ENCODE measurements at regions not wholly inside any gene's neighbourhood (a gene's known extent, or its start where the extent isn't known, plus 50 kb on each side); places are given as distances from the start of the nearest gene placed in this dataset.

- TF ChIP-seq ZFX (IDR thresholded peaks at IDR 0.05), result no peak
- TF ChIP-seq, protein P1, sequence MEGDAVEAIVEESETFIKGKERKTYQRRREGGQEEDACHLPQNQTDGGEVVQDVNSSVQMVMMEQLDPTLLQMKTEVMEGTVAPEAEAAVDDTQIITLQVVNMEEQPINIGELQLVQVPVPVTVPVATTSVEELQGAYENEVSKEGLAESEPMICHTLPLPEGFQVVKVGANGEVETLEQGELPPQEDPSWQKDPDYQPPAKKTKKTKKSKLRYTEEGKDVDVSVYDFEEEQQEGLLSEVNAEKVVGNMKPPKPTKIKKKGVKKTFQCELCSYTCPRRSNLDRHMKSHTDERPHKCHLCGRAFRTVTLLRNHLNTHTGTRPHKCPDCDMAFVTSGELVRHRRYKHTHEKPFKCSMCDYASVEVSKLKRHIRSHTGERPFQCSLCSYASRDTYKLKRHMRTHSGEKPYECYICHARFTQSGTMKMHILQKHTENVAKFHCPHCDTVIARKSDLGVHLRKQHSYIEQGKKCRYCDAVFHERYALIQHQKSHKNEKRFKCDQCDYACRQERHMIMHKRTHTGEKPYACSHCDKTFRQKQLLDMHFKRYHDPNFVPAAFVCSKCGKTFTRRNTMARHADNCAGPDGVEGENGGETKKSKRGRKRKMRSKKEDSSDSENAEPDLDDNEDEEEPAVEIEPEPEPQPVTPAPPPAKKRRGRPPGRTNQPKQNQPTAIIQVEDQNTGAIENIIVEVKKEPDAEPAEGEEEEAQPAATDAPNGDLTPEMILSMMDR (conservative IDR thresholded peaks at IDR 0.05), result no peak
- H3K27ac ChIP-seq, result no peak overlapping the region
Measured at GRCh38 chr3:157920822-157921700, 185.2 kb downstream of the SHOX2 start.

- no peak for TF ChIP-seq ZFX (IDR thresholded peaks at IDR 0.05)
- TF ChIP-seq, protein P1 (conservative IDR thresholded peaks at IDR 0.05), result no peak
- H3K27ac ChIP-seq, result no peak overlapping the region
Measured at GRCh38 chr3:157919319-157919887, 186.8 kb downstream of the SHOX2 start.

- no peak for TF ChIP-seq ZFX (IDR thresholded peaks at IDR 0.05)
- H3K27ac ChIP-seq, result no peak overlapping the region
Measured at GRCh38 chr3:157918402-157918801, 187.8 kb downstream of the SHOX2 start.

DNA sequence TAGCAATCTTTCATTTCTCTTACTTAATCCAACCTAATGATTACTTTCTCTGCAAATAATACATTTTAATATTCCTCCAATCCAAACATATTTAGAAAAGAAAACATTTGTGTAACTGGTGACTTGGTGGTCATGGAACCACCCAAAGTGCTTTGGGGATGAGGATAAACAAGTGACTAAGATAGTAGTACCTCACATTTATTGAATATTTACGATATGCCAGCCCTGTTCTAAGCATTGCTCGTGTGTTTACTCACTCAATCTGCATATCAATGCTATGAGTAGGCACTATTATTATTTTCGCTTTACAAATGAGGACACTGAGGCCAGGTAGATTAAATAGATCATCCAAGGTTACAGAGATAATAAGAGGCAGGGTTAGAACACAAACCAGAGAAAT lies 189.5 kb downstream of the SHOX2 start:
- H3K27ac ChIP-seq, result no peak overlapping the region
- no peak for TF ChIP-seq ZFX (IDR thresholded peaks at IDR 0.05)

DNA sequence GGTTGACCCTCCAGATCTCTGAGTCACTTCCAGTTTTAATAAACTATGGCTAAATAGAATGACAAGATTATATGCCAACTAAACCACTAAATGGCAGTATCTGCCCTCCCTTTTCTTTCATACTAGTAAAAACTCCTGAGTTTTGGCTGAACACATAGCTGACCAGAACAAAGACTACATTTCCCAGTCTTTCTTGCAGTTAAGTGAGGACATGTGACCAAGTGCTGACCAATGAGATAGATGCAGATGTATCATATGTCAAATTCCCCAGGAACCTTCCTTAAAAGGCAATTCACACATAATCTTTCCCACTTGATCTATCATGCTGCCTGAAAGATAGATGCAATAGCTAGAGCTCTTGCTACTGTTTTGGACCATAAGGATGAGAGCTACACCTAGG lies 191.3 kb downstream of the SHOX2 start:
- no peak overlapping the region for H3K27ac ChIP-seq
- no peak for TF ChIP-seq ZFX (IDR thresholded peaks at IDR 0.05)
- TF ChIP-seq, protein P1 (conservative IDR thresholded peaks at IDR 0.05), result no peak

DNA sequence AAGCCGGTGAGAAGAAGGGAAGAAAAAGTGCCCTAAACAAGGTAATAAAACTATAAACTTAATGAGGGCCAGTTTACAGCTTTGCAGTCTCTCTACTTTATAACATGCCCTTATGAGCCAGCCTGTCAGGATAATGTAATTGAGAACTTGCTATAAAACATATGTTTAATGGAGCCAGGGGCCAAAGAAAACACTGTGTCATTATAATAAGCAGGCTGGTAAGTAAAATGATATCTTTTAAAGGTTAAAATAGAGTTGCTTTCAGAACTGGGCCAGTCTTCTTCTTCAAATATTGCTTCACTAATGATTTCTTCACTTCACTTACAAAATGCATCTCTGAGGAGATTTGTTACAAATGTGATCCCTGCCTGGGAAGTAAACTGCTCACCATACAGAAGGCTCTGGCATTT lies 192.5 kb downstream of the SHOX2 start:
- TF ChIP-seq, protein P1 (conservative IDR thresholded peaks at IDR 0.05), result no peak
- TF ChIP-seq ZFX (IDR thresholded peaks at IDR 0.05), result no peak
- no peak overlapping the region for H3K27ac ChIP-seq

GRCh38 chr3:157912514-157913451 lies 193.4 kb downstream of the SHOX2 start:
- no peak for TF ChIP-seq ZFX (IDR thresholded peaks at IDR 0.05)
- TF ChIP-seq, protein P1 (conservative IDR thresholded peaks at IDR 0.05), result no peak
- no peak overlapping the region for H3K27ac ChIP-seq

- H3K27ac ChIP-seq, result no peak overlapping the region
- TF ChIP-seq, protein P1 (conservative IDR thresholded peaks at IDR 0.05), result no peak
- TF ChIP-seq ZFX (IDR thresholded peaks at IDR 0.05), result no peak
Measured at GRCh38 chr3:157906627-157907026, 199.6 kb downstream of the SHOX2 start.
